Left ventricle myocardium inferior (tissue), 1 donor: ENCODE measurements at regions not wholly inside any gene's neighbourhood (a gene's known extent, or its start where the extent isn't known, plus 50 kb on each side); places are given as distances from the start of the nearest gene placed in this dataset.

Experiments
- DNase-seq: peaks from one replicate; pipeline ENCODE4 v3.0.0-alpha.2; 2020
- H3K27ac ChIP-seq: fragments of 200-600 bp; replicated peaks from 2 replicates; pipeline ENCODE4 v1.8.0; 2021
- H3K27me3 ChIP-seq: fragments of 200-600 bp; 2 replicates; pipeline ENCODE4 v1.8.0; 2021; ENCODE audit warnings: low read depth
- H3K36me3 ChIP-seq: fragments of 200-600 bp; 2 replicates; pipeline ENCODE4 v1.8.0; 2021
- H3K4me1 ChIP-seq: fragments of 200-600 bp; 2 replicates; pipeline ENCODE4 v1.8.0; 2021
- H3K4me3 ChIP-seq: fragments of 200-600 bp; 2 replicates; pipeline ENCODE4 v1.8.0; 2021; ENCODE audit warnings: mild to moderate bottlenecking, moderate library complexity
- H3K9me3 ChIP-seq: fragments of 200-600 bp; replicated peaks from 2 replicates; pipeline ENCODE4 v1.8.0; 2021
- intact Hi-C: fragments of 100-400 bp; cut with micrococcal nuclease; formaldehyde crosslinking; loops from one replicate; pipeline ENCODE4 v1.11.0; 2022
- TF ChIP-seq, protein P1 (sequence below): fragments of 200-600 bp; IDR thresholded peaks from 2 replicates; pipeline ENCODE4 v1.8.0; 2021; ENCODE audit warnings: antibody characterized with exemption, mild to moderate bottlenecking, borderline replicate concordance
- donor health status: DM: no; HTN: yes; CAD: no; lungs with severe emphysema.

DNA sequence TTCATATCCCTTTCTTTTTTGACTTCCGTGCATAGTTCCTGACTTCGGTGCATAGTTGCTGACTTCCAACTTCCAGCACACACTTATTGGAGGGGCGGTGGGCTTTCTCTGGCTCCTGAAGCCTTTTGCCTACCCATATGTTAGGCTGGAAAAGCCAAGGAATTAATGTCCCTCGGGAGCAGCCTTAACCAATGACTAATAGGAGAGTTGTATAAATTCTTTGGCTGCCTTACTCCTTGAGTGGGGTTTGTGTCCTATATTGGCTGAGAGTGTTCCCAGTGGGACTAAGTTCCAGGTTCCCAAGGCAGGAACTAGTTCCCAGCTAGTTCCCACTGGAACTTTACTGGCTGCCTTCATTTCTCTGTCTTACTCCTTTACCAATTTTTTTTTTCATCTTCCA, 105.7 kb downstream of the ZNF326 start:
- H3K36me3 ChIP-seq: no peaks in the 10 kb centered on the region
- peaks cover 11% of the 10 kb centered on the region for H3K27me3 ChIP-seq
- TF ChIP-seq, protein P1, sequence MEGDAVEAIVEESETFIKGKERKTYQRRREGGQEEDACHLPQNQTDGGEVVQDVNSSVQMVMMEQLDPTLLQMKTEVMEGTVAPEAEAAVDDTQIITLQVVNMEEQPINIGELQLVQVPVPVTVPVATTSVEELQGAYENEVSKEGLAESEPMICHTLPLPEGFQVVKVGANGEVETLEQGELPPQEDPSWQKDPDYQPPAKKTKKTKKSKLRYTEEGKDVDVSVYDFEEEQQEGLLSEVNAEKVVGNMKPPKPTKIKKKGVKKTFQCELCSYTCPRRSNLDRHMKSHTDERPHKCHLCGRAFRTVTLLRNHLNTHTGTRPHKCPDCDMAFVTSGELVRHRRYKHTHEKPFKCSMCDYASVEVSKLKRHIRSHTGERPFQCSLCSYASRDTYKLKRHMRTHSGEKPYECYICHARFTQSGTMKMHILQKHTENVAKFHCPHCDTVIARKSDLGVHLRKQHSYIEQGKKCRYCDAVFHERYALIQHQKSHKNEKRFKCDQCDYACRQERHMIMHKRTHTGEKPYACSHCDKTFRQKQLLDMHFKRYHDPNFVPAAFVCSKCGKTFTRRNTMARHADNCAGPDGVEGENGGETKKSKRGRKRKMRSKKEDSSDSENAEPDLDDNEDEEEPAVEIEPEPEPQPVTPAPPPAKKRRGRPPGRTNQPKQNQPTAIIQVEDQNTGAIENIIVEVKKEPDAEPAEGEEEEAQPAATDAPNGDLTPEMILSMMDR: no peak
- intact Hi-C loops: no loop called here
- peaks cover 13% of the 10 kb centered on the region for H3K9me3 ChIP-seq
- no peak overlapping the region for H3K4me3 ChIP-seq
- no peaks in the 10 kb centered on the region for H3K4me1 ChIP-seq
- H3K27ac ChIP-seq: no peak overlapping the region
- no peak for DNase-seq

DNA sequence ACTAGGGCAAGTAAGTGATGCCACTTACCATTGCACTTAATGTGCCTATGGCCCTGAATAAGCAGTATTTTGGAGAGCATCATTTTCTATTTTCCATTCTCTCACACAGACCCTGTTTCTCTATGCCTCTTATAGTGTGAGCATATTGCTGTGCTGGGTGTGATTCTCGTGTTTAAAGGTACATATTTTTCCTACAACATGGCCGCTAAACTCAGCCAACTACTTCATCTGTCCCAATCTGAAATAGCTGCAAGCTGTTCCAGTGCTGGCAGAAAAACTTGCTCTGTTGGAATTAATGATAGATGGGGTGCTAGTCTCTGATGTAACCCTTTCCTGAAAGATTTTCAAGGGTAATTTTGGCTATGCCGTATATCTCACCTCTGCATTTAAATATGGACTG, 97.5 kb downstream of the ZNF326 start:
- intact Hi-C loops: no loop called here
- DNase-seq: no peak
- H3K9me3 ChIP-seq: peaks cover 23% of the 10 kb centered on the region
- H3K4me3 ChIP-seq: no peak overlapping the region
- no peaks in the 10 kb centered on the region for H3K4me1 ChIP-seq
- TF ChIP-seq, protein P1: no peak
- H3K27me3 ChIP-seq: peaks cover 28% of the 10 kb centered on the region
- no peak overlapping the region for H3K27ac ChIP-seq
- no peaks in the 10 kb centered on the region for H3K36me3 ChIP-seq
